ENCODE measurements at regions not wholly inside any gene's neighbourhood (a gene's known extent, or its start where the extent isn't known, plus 50 kb on each side); places are given as distances from the start of the nearest gene placed in this dataset.

GRCh38 chr5:149432911-149433401 is 53.9 kb upstream of the IL17B start:
- peak overlapping the region; percentile 80 for H3K27ac Mint-ChIP-seq
- TF ChIP-seq, protein P1, sequence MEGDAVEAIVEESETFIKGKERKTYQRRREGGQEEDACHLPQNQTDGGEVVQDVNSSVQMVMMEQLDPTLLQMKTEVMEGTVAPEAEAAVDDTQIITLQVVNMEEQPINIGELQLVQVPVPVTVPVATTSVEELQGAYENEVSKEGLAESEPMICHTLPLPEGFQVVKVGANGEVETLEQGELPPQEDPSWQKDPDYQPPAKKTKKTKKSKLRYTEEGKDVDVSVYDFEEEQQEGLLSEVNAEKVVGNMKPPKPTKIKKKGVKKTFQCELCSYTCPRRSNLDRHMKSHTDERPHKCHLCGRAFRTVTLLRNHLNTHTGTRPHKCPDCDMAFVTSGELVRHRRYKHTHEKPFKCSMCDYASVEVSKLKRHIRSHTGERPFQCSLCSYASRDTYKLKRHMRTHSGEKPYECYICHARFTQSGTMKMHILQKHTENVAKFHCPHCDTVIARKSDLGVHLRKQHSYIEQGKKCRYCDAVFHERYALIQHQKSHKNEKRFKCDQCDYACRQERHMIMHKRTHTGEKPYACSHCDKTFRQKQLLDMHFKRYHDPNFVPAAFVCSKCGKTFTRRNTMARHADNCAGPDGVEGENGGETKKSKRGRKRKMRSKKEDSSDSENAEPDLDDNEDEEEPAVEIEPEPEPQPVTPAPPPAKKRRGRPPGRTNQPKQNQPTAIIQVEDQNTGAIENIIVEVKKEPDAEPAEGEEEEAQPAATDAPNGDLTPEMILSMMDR (IDR thresholded peaks at IDR 0.05): no peak
- DNase-seq: no peak
- H3K27me3 Mint-ChIP-seq (ENCODE audit: low read depth, poor library complexity): peaks cover 11% of the 10 kb centered on the region
- H3K4me1 Mint-ChIP-seq: peaks cover 52% of the 10 kb centered on the region
- no peak overlapping the region for H3K4me3 Mint-ChIP-seq
- H3K36me3 Mint-ChIP-seq (ENCODE audit: low read depth): peaks cover 17% of the 10 kb centered on the region
- no peaks in the 10 kb centered on the region for H3K9me3 Mint-ChIP-seq

GRCh38 chr5:149432376-149432775 is 53.3 kb upstream of the IL17B start:
- Mint-ChIP-seq H3K27me3 (ENCODE audit: low read depth, poor library complexity) (peaks cover 11% of the 10 kb centered on the region), H3K9me3 (no peaks in the 10 kb centered on the region), H3K4me1 (peaks cover 50% of the 10 kb centered on the region), H3K27ac (no peak overlapping the region), H3K36me3 (ENCODE audit: low read depth) (peaks cover 19% of the 10 kb centered on the region), H3K4me3 (no peak overlapping the region)
- DNase-seq: no peak
- TF ChIP-seq, protein P1 (IDR thresholded peaks at IDR 0.05): no peak

GRCh38 chr5:149429839-149430721 is 51.0 kb upstream of the IL17B start:
- no peak for DNase-seq
- TF ChIP-seq, protein P1 (IDR thresholded peaks at IDR 0.05): no peak
- Mint-ChIP-seq H3K27me3 (ENCODE audit: low read depth, poor library complexity) (peaks cover 9% of the 10 kb centered on the region), H3K4me1 (peaks cover 63% of the 10 kb centered on the region), H3K36me3 (ENCODE audit: low read depth) (peaks cover 19% of the 10 kb centered on the region), H3K9me3 (no peaks in the 10 kb centered on the region), H3K27ac (peak overlapping the region; percentile 66), H3K4me3 (no peak overlapping the region)
